Muscle of back (tissue), 3 donors: ENCODE measurements at regions not wholly inside any gene's neighbourhood (a gene's known extent, or its start where the extent isn't known, plus 50 kb on each side); places are given as distances from the start of the nearest gene placed in this dataset.

Experiments
- DNase-seq, 3 donors: peaks; one replicate each; pipeline versions ENCODE4 v3.0.0 to v3.0.0-alpha.2; 2013

GRCh38 chr3:146308682-146309081 lies 57.8 kb upstream of the PLSCR4 start:
- peak; percentile 40 to 87 (median 49) for DNase-seq

GRCh38 chr3:146308222-146308621 lies 57.3 kb upstream of the PLSCR4 start:
- peak in 2 of 3 donors; percentile 40 to 72 for DNase-seq

- peak in 1 of 3 donors; percentile 7 for DNase-seq
Measured at GRCh38 chr3:146307456-146307725, 56.5 kb upstream of the PLSCR4 start.

- DNase-seq, result no peak
Measured at GRCh38 chr3:146306656-146307455, 56.0 kb upstream of the PLSCR4 start.

GRCh38 chr3:146305808-146306423 lies 55.0 kb upstream of the PLSCR4 start:
- DNase-seq, result no peak

GRCh38 chr3:146300768-146301167 lies 49.9 kb upstream of the PLSCR4 start:
- DNase-seq, result no peak
